IMR-90 (cell line): ENCODE measurements at regions not wholly inside any gene's neighbourhood (a gene's known extent, or its start where the extent isn't known, plus 50 kb on each side); places are given as distances from the start of the nearest gene placed in this dataset.

Experiments used
- ATAC-seq: fragments of 200-7000 bp; cut with Tn5 transposase; 2 replicates; pipeline ENCODE4 v1.9.1; 2020; ENCODE audit warnings: low read depth, mild to moderate bottlenecking, moderate library complexity
- BruUV-seq: library from RNA; stranded (reverse); fragments of 400-500 nt; replicated peaks from 2 replicates; lab custom pipeline; 2021; lab: Mats Ljungman, UMichigan
- CTCF ChIA-PET: fragments of 300-600 bp; formaldehyde crosslinking; extraction: SDS; loops from one replicate; lab custom pipeline; 2021; ENCODE audit warnings: antibody characterized with exemption; lab: Yijun Ruan, JAX
- POLR2A ChIA-PET: fragments of 300-600 bp; sonication (Branson Sonifier 250); formaldehyde crosslinking; loops from one replicate; lab custom pipeline; 2022; ENCODE audit warnings: antibody characterized with exemption; ENCODE audit not compliant: unreplicated experiment; lab: Charles Lee
- DNase-seq: peaks from one replicate; pipeline ENCODE4 v3.0.0; 2013
- H2AFZ ChIP-seq: replicated peaks from 2 replicates; pipeline ENCODE3; 2013; ENCODE audit warnings: low read length, mild to moderate bottlenecking; ENCODE audit not compliant: poor library complexity
- H2AK5ac ChIP-seq: 2 replicates; pipeline ENCODE4 v1.6.1; 2013; ENCODE audit warnings: low read depth, low read length, inconsistent platforms
- H2AK9ac ChIP-seq: replicated peaks from 2 replicates; pipeline ENCODE3; 2013; ENCODE audit warnings: mild to moderate bottlenecking, low read depth, low read length, moderate library complexity; ENCODE audit not compliant: poor library complexity
- H2BK120ac ChIP-seq: 2 replicates; pipeline ENCODE4 v1.6.1; 2013; ENCODE audit warnings: low read depth, low read length, inconsistent platforms
- H2BK15ac ChIP-seq: 3 replicates; pipeline ENCODE4 v1.6.1; 2013; ENCODE audit warnings: low read depth, low read length, inconsistent platforms
- H2BK20ac ChIP-seq: 2 replicates; pipeline ENCODE4 v1.6.1; 2013; ENCODE audit warnings: low read depth, mild to moderate bottlenecking, inconsistent platforms, low read length, moderate library complexity
- H2BK5ac ChIP-seq: 2 replicates; pipeline ENCODE4 v1.6.1; 2013; ENCODE audit warnings: mild to moderate bottlenecking, low read depth, low read length, inconsistent platforms; ENCODE audit not compliant: poor library complexity, severe bottlenecking
- H3K14ac ChIP-seq: replicated peaks from 2 replicates; pipeline ENCODE4 v1.6.1; 2013; ENCODE audit warnings: low read depth, low read length, inconsistent platforms
- H3K18ac ChIP-seq: 2 replicates; pipeline ENCODE4 v1.6.1; 2013; ENCODE audit warnings: low read depth, low read length, control low read depth
- H3K23ac ChIP-seq: 2 replicates; pipeline ENCODE4 v1.6.1; 2013; ENCODE audit warnings: low read depth, low read length, inconsistent platforms
- H3K27ac ChIP-seq: 2 replicates; pipeline ENCODE4 v1.5.1; 2013; ENCODE audit warnings: mild to moderate bottlenecking, control low read depth, low read length; ENCODE audit not compliant: insufficient read depth
- H3K27me3 ChIP-seq: 2 replicates; pipeline ENCODE4 v1.6.1; 2013; ENCODE audit warnings: low read length; ENCODE audit not compliant: control insufficient read depth, insufficient read depth
- H3K36me3 ChIP-seq: 2 replicates; pipeline ENCODE4 v1.6.1; 2013; ENCODE audit warnings: low read length, mixed read lengths; ENCODE audit not compliant: control insufficient read depth, insufficient read depth
- H3K4ac ChIP-seq: 2 replicates; pipeline ENCODE4 v1.6.1; 2013; ENCODE audit warnings: low read depth, low read length, inconsistent platforms
- H3K4me1 ChIP-seq: 2 replicates; pipeline ENCODE4 v1.6.1; 2013; ENCODE audit warnings: low read length, mixed read lengths; ENCODE audit not compliant: control insufficient read depth, insufficient read depth
- H3K4me2 ChIP-seq: 2 replicates; pipeline ENCODE4 v1.6.1; 2013; ENCODE audit warnings: low read depth, mild to moderate bottlenecking, control low read depth, low read length, moderate library complexity
- H3K4me3 ChIP-seq: 2 replicates; pipeline ENCODE4 v1.5.1; 2013; ENCODE audit warnings: low read depth, mild to moderate bottlenecking, control low read depth, low read length, moderate library complexity; ENCODE audit not compliant: insufficient read depth
- H3K56ac ChIP-seq: 2 replicates; pipeline ENCODE4 v1.6.1; 2013; ENCODE audit warnings: low read length, inconsistent platforms; ENCODE audit not compliant: insufficient read depth; ENCODE audit errors: extremely low read depth
- H3K79me1 ChIP-seq, 2 experiments: 2 replicates each; pipeline ENCODE4 v1.6.1; 2013; ENCODE audit warnings: low read length in 2 of 2, inconsistent platforms in 1 of 2, low read depth in 1 of 2
- H3K9ac ChIP-seq: 2 replicates; pipeline ENCODE4 v1.6.1; 2013; ENCODE audit warnings: low read depth, low read length, control low read depth
- H3K9me1 ChIP-seq: 2 replicates; pipeline ENCODE4 v1.6.1; 2013; ENCODE audit warnings: low read length, inconsistent platforms; ENCODE audit not compliant: insufficient read depth
- H3K9me3 ChIP-seq: 2 replicates; pipeline ENCODE4 v1.6.1; 2013; ENCODE audit warnings: low read length; ENCODE audit not compliant: control insufficient read depth, insufficient read depth
- H4K20me1 ChIP-seq: 2 replicates; pipeline ENCODE4 v1.6.1; 2013; ENCODE audit warnings: low read length, inconsistent platforms; ENCODE audit not compliant: insufficient read depth
- H4K5ac ChIP-seq: 2 replicates; pipeline ENCODE4 v1.6.1; 2013; ENCODE audit warnings: mild to moderate bottlenecking, low read depth, low read length, control low read depth
- H4K8ac ChIP-seq, 2 experiments: 2 replicates each; pipeline ENCODE4 v1.6.1; 2013; ENCODE audit warnings: low read depth in 2 of 2, low read length in 2 of 2, control low read depth in 1 of 2, inconsistent platforms in 1 of 2
- H4K91ac ChIP-seq: 2 replicates; pipeline ENCODE4 v1.6.1; 2013; ENCODE audit warnings: low read depth, low read length, inconsistent platforms; ENCODE audit not compliant: insufficient read depth
- BHLHE40 ChIP-seq: fragments of 150-350 bp; IDR thresholded peaks from 2 replicates; pipeline ENCODE4 v1.6.1; 2016; ENCODE audit warnings: mild to moderate bottlenecking, low read depth, low read length
- CHD1 ChIP-seq: IDR thresholded peaks from 2 replicates; pipeline ENCODE4 v1.6.1; 2012; ENCODE audit warnings: low read depth, low read length, improper control_type of control experiment
- FOS ChIP-seq: fragments of 150-350 bp; IDR thresholded peaks from 2 replicates; pipeline ENCODE4 v1.6.1; 2016; ENCODE audit warnings: low read depth, low read length
- MXI1 ChIP-seq: IDR thresholded peaks from 2 replicates; pipeline ENCODE4 v1.6.1; 2012; ENCODE audit warnings: low read depth, mild to moderate bottlenecking, low read length, moderate library complexity, borderline replicate concordance
- POLR2A ChIP-seq: IDR thresholded peaks from 2 replicates; pipeline ENCODE4 v1.6.1; 2012; ENCODE audit warnings: mild to moderate bottlenecking, low read depth, low read length
- RAD21 ChIP-seq: IDR thresholded peaks from 2 replicates; pipeline ENCODE4 v1.6.1; 2012; ENCODE audit warnings: low read length, improper control_type of control experiment
- RCOR1 ChIP-seq: IDR thresholded peaks from 2 replicates; pipeline ENCODE4 v1.6.1; 2012; ENCODE audit warnings: mild to moderate bottlenecking, low read length, improper control_type of control experiment; ENCODE audit not compliant: insufficient replicate concordance
- RFX5 ChIP-seq: IDR thresholded peaks from 2 replicates; pipeline ENCODE4 v1.8.0; 2012; ENCODE audit warnings: low read depth, mild to moderate bottlenecking, low read length, moderate library complexity
- WGBS, 2 experiments: methylation state at CpG; one replicate each; pipeline versions ENCODE4 v1.1.5 to v1.1.7; 2013; ENCODE audit warnings: missing lambda C conversion rate in 2 of 2; ENCODE audit not compliant: insufficient read length in 1 of 2; ENCODE audit errors: extremely low coverage in 2 of 2; 5-methylcytosine and 5-hydroxymethylcytosine counted together
- dilution Hi-C: fragments of 300-500 bp; cut with HindIII; formaldehyde crosslinking; loops from one replicate; pipeline ENCODE4 v1.14.3; 2018; ENCODE audit warnings: low sequenced_read_pairs; ENCODE audit not compliant: unreplicated experiment
- in situ Hi-C: fragments of 300-500 bp; cut with MboI; formaldehyde crosslinking; loops from 3 replicates; pipeline ENCODE4 v1.14.3; 2019; ENCODE audit warnings: low sequenced_read_pairs, inconsistent platforms, mixed read lengths
- intact Hi-C: fragments of 100-400 bp; cut with micrococcal nuclease; formaldehyde crosslinking; loops from 2 replicates; pipeline ENCODE4 v1.10.0; 2022
- TF ChIP-seq, protein P1 (sequence below): conservative IDR thresholded peaks from 2 replicates; pipeline ENCODE4 v1.5.1; 2012; ENCODE audit warnings: mild to moderate bottlenecking, low read depth, low read length, improper control_type of control experiment
- TF ChIP-seq, protein P2 (sequence below): fragments of 150-350 bp; IDR thresholded peaks from 2 replicates; pipeline ENCODE4 v1.6.1; 2017; ENCODE audit warnings: mild to moderate bottlenecking, antibody characterized with exemption, low read length, low read depth

DNA sequence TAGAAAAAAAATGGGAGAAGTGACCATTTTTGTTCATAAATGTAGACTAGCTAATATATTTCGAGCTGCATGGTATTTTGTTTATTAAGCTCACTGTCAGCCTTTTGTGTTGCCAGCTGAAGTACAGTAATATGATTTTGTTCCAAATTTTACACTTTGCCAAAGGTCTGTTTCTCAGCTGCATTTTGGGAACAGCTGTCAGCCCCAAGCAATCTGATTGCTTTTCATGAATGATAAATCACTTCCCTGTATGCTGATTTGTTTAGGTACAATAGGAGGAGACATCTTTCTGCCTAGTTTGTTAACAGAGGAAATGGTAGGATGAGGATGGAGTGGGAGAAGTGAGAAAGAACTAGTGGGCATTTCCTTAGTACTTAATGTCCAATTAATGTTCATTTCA lies 79.3 kb downstream of the NABP1 start:
- Histone ChIP-seq H3K4me2 (no peak overlapping the region), H2BK120ac (no peak overlapping the region), H4K91ac (no peak overlapping the region), H3K36me3 (no peaks in the 10 kb centered on the region), H3K79me1 (no peaks in the 10 kb centered on the region), H3K4me1 (no peaks in the 10 kb centered on the region), H4K8ac (no peak overlapping the region), H2AFZ (no peak overlapping the region), H4K5ac (no peak overlapping the region), H2BK20ac (no peak overlapping the region), H2AK5ac (no peak overlapping the region), H4K20me1 (no peaks in the 10 kb centered on the region), H3K9me3 (no peaks in the 10 kb centered on the region), H3K9me1 (no peaks in the 10 kb centered on the region), H3K23ac (no peak overlapping the region), H3K4me3 (no peak overlapping the region), H2BK5ac (no peak overlapping the region), H3K9ac (no peak overlapping the region), H3K18ac (no peak overlapping the region), H3K27me3 (peaks cover 17% of the 10 kb centered on the region), H2AK9ac (no peak overlapping the region), H3K14ac (no peak overlapping the region), H3K27ac (no peak overlapping the region), H3K56ac (no peak overlapping the region), H3K4ac (no peak overlapping the region), H2BK15ac (no peak overlapping the region)
- intact Hi-C loops: loop anchor here (5.0 kb wide), 1 partner anchor 35 kb away; no protein-coding TSS in a partner anchor
- CTCF ChIA-PET: no interaction called here
- no peak for ATAC-seq
- BruUV-seq: no TSS peak
- no CpG with 5 or more reads among the region's 1 CpG for WGBS, 2 experiments
- dilution Hi-C loops: no loop called here
- in situ Hi-C loops: no loop called here
- POLR2A ChIA-PET: no interaction called here
- no peak for DNase-seq
- TF ChIP-seq BHLHE40: no peak
- no peak for TF ChIP-seq CHD1
- TF ChIP-seq FOS: no peak
- TF ChIP-seq RFX5: no peak
- no peak for TF ChIP-seq RAD21
- TF ChIP-seq, protein P1, sequence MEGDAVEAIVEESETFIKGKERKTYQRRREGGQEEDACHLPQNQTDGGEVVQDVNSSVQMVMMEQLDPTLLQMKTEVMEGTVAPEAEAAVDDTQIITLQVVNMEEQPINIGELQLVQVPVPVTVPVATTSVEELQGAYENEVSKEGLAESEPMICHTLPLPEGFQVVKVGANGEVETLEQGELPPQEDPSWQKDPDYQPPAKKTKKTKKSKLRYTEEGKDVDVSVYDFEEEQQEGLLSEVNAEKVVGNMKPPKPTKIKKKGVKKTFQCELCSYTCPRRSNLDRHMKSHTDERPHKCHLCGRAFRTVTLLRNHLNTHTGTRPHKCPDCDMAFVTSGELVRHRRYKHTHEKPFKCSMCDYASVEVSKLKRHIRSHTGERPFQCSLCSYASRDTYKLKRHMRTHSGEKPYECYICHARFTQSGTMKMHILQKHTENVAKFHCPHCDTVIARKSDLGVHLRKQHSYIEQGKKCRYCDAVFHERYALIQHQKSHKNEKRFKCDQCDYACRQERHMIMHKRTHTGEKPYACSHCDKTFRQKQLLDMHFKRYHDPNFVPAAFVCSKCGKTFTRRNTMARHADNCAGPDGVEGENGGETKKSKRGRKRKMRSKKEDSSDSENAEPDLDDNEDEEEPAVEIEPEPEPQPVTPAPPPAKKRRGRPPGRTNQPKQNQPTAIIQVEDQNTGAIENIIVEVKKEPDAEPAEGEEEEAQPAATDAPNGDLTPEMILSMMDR: no peak
- no peak for TF ChIP-seq MXI1
- no peak for TF ChIP-seq RCOR1
- TF ChIP-seq, protein P2, sequence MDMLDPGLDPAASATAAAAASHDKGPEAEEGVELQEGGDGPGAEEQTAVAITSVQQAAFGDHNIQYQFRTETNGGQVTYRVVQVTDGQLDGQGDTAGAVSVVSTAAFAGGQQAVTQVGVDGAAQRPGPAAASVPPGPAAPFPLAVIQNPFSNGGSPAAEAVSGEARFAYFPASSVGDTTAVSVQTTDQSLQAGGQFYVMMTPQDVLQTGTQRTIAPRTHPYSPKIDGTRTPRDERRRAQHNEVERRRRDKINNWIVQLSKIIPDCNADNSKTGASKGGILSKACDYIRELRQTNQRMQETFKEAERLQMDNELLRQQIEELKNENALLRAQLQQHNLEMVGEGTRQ: no peak
- TF ChIP-seq POLR2A: no peak
